GM18909 (cell line): ENCODE measurements at regions not wholly inside any gene's neighbourhood (a gene's known extent, or its start where the extent isn't known, plus 50 kb on each side); places are given as distances from the start of the nearest gene placed in this dataset.
A peak's percentile ranks its signal among the peaks of the same experiment; 100 is the strongest.

Experiments
- ATAC-seq: cut with Tn5 transposase; IDR thresholded peaks from one replicate; pipeline ENCODE4 v1.9.1; 2021; ENCODE audit warnings: mild to moderate bottlenecking; ENCODE audit not compliant: unreplicated experiment, poor library complexity

GRCh38 chr14:26984311-26985177 is 386.7 kb upstream of the NOVA1 start:
- peak; percentile 73 for ATAC-seq

- ATAC-seq, result no peak
These were observed 390.0 kb upstream of the NOVA1 start for GRCh38 chr14:26987744-26988363.

- no peak for ATAC-seq
These were observed 393.1 kb upstream of the NOVA1 start for GRCh38 chr14:26990946-26991345.

- no peak for ATAC-seq
These were observed 394.7 kb upstream of the NOVA1 start for GRCh38 chr14:26992403-26993115.

- no peak for ATAC-seq
These were observed 395.7 kb upstream of the NOVA1 start for GRCh38 chr14:26993556-26993955.

GRCh38 chr14:26995301-26995700 is 397.5 kb upstream of the NOVA1 start:
- no peak for ATAC-seq

GRCh38 chr14:26996246-26996645 is 398.4 kb upstream of the NOVA1 start:
- no peak for ATAC-seq

GRCh38 chr14:27002179-27002578 is 404.3 kb upstream of the NOVA1 start:
- ATAC-seq, result no peak

GRCh38 chr14:27006570-27006969 is 408.7 kb upstream of the NOVA1 start:
- no peak for ATAC-seq

GRCh38 chr14:27008187-27008586 is 410.4 kb upstream of the NOVA1 start:
- no peak for ATAC-seq

GRCh38 chr14:27012641-27013040 is 414.8 kb upstream of the NOVA1 start:
- no peak for ATAC-seq

- ATAC-seq, result no peak
These were observed 415.8 kb upstream of the NOVA1 start for GRCh38 chr14:27013678-27014077.

GRCh38 chr14:27015065-27015464 is 417.2 kb upstream of the NOVA1 start:
- no peak for ATAC-seq

- no peak for ATAC-seq
These were observed 427.8 kb upstream of the NOVA1 start for GRCh38 chr14:27025648-27026047.

- ATAC-seq, result no peak
These were observed 428.3 kb upstream of the NOVA1 start for GRCh38 chr14:27026097-27026496.

- no peak for ATAC-seq
These were observed 442.7 kb upstream of the NOVA1 start for GRCh38 chr14:27040552-27040951.

GRCh38 chr14:27049701-27050100 is 451.9 kb upstream of the NOVA1 start:
- no peak for ATAC-seq

- ATAC-seq, result no peak
These were observed 452.4 kb upstream of the NOVA1 start for GRCh38 chr14:27050208-27050607.

- no peak for ATAC-seq
These were observed 458.8 kb upstream of the NOVA1 start for GRCh38 chr14:27056586-27056985.

GRCh38 chr14:27061299-27061698 is 463.5 kb upstream of the NOVA1 start:
- ATAC-seq, result no peak

- ATAC-seq, result no peak
These were observed 466.1 kb upstream of the NOVA1 start for GRCh38 chr14:27063959-27064358.
